Ascending aorta (tissue), 2 donors: ENCODE measurements at regions not wholly inside any gene's neighbourhood (a gene's known extent, or its start where the extent isn't known, plus 50 kb on each side); places are given as distances from the start of the nearest gene placed in this dataset.

Experiments used
- DNase-seq, 2 donors: peaks; one replicate each; pipeline ENCODE4 v3.0.0-alpha.2; 2019; ENCODE audit warnings: low spot score in 2 of 2
- H3K27ac ChIP-seq, 2 donors: fragments of 200-600 bp; sonication (generic); one replicate each; pipeline ENCODE4 v1.5.1; 2016 to 2017; ENCODE audit warnings: mild to moderate bottlenecking in 1 of 2
- H3K27me3 ChIP-seq: fragments of 200-600 bp; sonication (generic); one replicate; pipeline ENCODE4 v1.5.1; 2017
- H3K36me3 ChIP-seq, 2 donors: fragments of 200-600 bp; sonication (generic); one replicate each; pipeline ENCODE4 v1.5.1; 2016
- H3K4me1 ChIP-seq, 2 donors: fragments of 200-600 bp; sonication (generic); one replicate each; pipeline ENCODE4 v1.5.1; 2016 to 2017; ENCODE audit warnings: mild to moderate bottlenecking in 1 of 2
- H3K4me3 ChIP-seq, 2 donors: fragments of 200-600 bp; sonication (generic); one replicate each; pipeline ENCODE4 v1.5.1; 2016 to 2017; ENCODE audit warnings: mild to moderate bottlenecking in 1 of 2
- H3K9me3 ChIP-seq, 2 donors: fragments of 200-600 bp; sonication (generic); one replicate each; pipeline ENCODE4 v1.5.1; 2016
- CTCF ChIP-seq, 3 experiments: fragments of 200-600 bp in 2 of 3; fragments of 450-650 bp in 1 of 3; sonication (generic) in 2 of 3; IDR thresholded peaks; one replicate each; pipeline ENCODE4 v1.5.1; 2016 to 2019; ENCODE audit warnings: antibody characterized with exemption in 3 of 3, mild to moderate bottlenecking in 1 of 3, moderate library complexity in 1 of 3
- intact Hi-C: fragments of 100-400 bp; cut with DNase I; formaldehyde crosslinking; loops from one replicate; pipeline ENCODE4 v1.15.1; 2023

GRCh38 chr12:19627719-19628118 lies 188.4 kb downstream of the AEBP2 start:
- intact Hi-C loops = no loop called here
- H3K27me3 ChIP-seq = no peaks in the 10 kb centered on the region
- no peaks in the 10 kb centered on the region for H3K36me3 ChIP-seq
- no peaks in the 10 kb centered on the region for H3K9me3 ChIP-seq
- no peak for DNase-seq
- H3K4me1 ChIP-seq = no peaks in the 10 kb centered on the region
- no peak overlapping the region for H3K4me3 ChIP-seq
- no peak for TF ChIP-seq CTCF (IDR thresholded peaks at IDR 0.05)
- no peak overlapping the region for H3K27ac ChIP-seq

GRCh38 chr12:19630536-19630935 lies 191.2 kb downstream of the AEBP2 start:
- Histone ChIP-seq H3K36me3 (no peaks in the 10 kb centered on the region), H3K27ac (no peak overlapping the region), H3K27me3 (no peaks in the 10 kb centered on the region), H3K9me3 (no peaks in the 10 kb centered on the region), H3K4me3 (no peak overlapping the region), H3K4me1 (no peaks in the 10 kb centered on the region)
- no peak for TF ChIP-seq CTCF (IDR thresholded peaks at IDR 0.05)
- DNase-seq = no peak
- intact Hi-C loops = no loop called here

DNA sequence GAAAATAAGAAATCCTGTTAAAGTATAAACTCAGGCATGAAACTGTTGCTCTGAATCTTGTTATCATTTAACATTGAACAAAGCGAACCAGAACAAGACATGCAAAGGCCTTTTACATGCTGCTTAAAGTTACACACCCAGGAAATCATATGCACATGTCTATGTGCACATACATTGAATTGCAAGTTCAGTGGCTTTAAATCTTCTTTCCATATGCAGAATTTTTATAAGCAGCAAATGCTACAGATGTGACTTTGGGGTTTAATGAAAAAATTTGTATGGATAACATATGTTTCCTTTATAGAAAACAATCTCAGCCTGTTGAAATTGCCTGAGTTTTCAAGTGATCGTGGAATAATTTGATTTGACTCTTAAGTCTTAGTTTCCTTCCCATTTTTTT lies 193.9 kb downstream of the AEBP2 start:
- H3K9me3 ChIP-seq = peaks cover 0 to 5% of the 10 kb centered on the region in 2 donors
- DNase-seq = no peak
- H3K36me3 ChIP-seq = no peaks in the 10 kb centered on the region
- H3K27me3 ChIP-seq = no peaks in the 10 kb centered on the region
- no peak overlapping the region for H3K27ac ChIP-seq
- no peak overlapping the region for H3K4me3 ChIP-seq
- H3K4me1 ChIP-seq = no peaks in the 10 kb centered on the region
- intact Hi-C loops = no loop called here
- TF ChIP-seq CTCF (IDR thresholded peaks at IDR 0.05) = no peak

GRCh38 chr12:19633641-19634040 lies 194.3 kb downstream of the AEBP2 start:
- Histone ChIP-seq H3K9me3 (peaks cover 0 to 5% of the 10 kb centered on the region in 2 donors), H3K4me3 (no peak overlapping the region), H3K4me1 (no peaks in the 10 kb centered on the region), H3K27me3 (no peaks in the 10 kb centered on the region), H3K36me3 (no peaks in the 10 kb centered on the region), H3K27ac (no peak overlapping the region)
- no peak for DNase-seq
- intact Hi-C loops = no loop called here
- no peak for TF ChIP-seq CTCF (IDR thresholded peaks at IDR 0.05)

GRCh38 chr12:19639781-19640415 lies 200.6 kb downstream of the AEBP2 start:
- Histone ChIP-seq H3K27ac (no peak overlapping the region), H3K4me3 (no peak overlapping the region), H3K9me3 (peaks cover 0 to 5% of the 10 kb centered on the region in 2 donors), H3K4me1 (peaks cover 0 to 3% of the 10 kb centered on the region in 2 donors), H3K27me3 (no peaks in the 10 kb centered on the region), H3K36me3 (no peaks in the 10 kb centered on the region)
- no peak for TF ChIP-seq CTCF (IDR thresholded peaks at IDR 0.05)
- no peak for DNase-seq
- intact Hi-C loops = loop anchor here (10.0 kb wide), 2 partner anchors 195 to 265 kb away; no protein-coding TSS in a partner anchor
